ENCODE measurements at regions not wholly inside any gene's neighbourhood (a gene's known extent, or its start where the extent isn't known, plus 50 kb on each side); places are given as distances from the start of the nearest gene placed in this dataset.

DNA sequence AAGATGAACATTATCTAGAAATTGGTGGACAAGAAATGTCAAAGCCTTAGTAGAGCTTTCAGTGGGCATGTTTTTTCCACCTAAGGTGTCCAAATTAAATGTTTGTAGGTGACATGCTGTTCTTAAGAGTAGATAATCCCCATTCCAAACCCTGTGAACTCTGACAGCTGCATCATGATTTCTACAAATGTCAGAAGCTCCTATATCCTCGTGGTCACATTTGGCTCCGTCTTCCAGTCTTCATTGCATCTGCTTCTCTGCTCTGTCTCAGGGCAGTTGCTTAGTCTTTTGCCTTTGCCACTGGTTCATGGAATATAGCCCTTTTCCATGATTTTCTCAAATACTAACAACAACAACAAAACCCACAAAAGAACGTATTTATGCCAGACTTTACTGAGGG is 234.5 kb downstream of the DLEU7 start:
- TF ChIP-seq, protein P1, sequence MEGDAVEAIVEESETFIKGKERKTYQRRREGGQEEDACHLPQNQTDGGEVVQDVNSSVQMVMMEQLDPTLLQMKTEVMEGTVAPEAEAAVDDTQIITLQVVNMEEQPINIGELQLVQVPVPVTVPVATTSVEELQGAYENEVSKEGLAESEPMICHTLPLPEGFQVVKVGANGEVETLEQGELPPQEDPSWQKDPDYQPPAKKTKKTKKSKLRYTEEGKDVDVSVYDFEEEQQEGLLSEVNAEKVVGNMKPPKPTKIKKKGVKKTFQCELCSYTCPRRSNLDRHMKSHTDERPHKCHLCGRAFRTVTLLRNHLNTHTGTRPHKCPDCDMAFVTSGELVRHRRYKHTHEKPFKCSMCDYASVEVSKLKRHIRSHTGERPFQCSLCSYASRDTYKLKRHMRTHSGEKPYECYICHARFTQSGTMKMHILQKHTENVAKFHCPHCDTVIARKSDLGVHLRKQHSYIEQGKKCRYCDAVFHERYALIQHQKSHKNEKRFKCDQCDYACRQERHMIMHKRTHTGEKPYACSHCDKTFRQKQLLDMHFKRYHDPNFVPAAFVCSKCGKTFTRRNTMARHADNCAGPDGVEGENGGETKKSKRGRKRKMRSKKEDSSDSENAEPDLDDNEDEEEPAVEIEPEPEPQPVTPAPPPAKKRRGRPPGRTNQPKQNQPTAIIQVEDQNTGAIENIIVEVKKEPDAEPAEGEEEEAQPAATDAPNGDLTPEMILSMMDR (IDR thresholded peaks at IDR 0.05 in 8 of 11, conservative IDR thresholded peaks at IDR 0.05 in 3 of 11): no peak
- TF ChIP-seq POLR2A (IDR thresholded peaks at IDR 0.05): no peak
